Smooth muscle cell (in vitro differentiated cells): ENCODE measurements at regions not wholly inside any gene's neighbourhood (a gene's known extent, or its start where the extent isn't known, plus 50 kb on each side); places are given as distances from the start of the nearest gene placed in this dataset.
A peak's percentile ranks its signal among the peaks of the same experiment; 100 is the strongest.

Source experiments
- DNase-seq: peaks from one replicate; lab custom pipeline; 2025; ENCODE audit not compliant: unreplicated experiment; lab: John Stamatoyannopoulos, UW
- H2AFZ ChIP-seq: fragments of 200-600 bp; sonication (generic); 2 replicates; pipeline ENCODE4 v1.6.0; 2016; ENCODE audit warnings: antibody characterized with exemption, low read depth, mild to moderate bottlenecking
- H3F3A ChIP-seq: fragments of 200-600 bp; sonication (generic); 2 replicates; pipeline ENCODE4 v1.6.0; 2017; ENCODE audit warnings: antibody characterized with exemption, low read depth
- H3K27ac ChIP-seq: fragments of 200-600 bp; sonication (generic); 2 replicates; pipeline ENCODE4 v1.5.1; 2016; ENCODE audit warnings: low read depth, mild to moderate bottlenecking
- H3K27me3 ChIP-seq: fragments of 200-600 bp; sonication (generic); 2 replicates; pipeline ENCODE4 v1.6.1; 2016; ENCODE audit warnings: low read depth, mild to moderate bottlenecking
- H3K36me3 ChIP-seq: fragments of 200-600 bp; sonication (generic); 2 replicates; pipeline ENCODE4 v1.5.1; 2016; ENCODE audit warnings: low read depth
- H3K4me1 ChIP-seq: fragments of 200-600 bp; sonication (generic); 2 replicates; pipeline ENCODE4 v1.5.1; 2016; ENCODE audit warnings: low read depth
- H3K4me2 ChIP-seq: fragments of 200-600 bp; sonication (generic); 2 replicates; pipeline ENCODE4 v1.6.0; 2016; ENCODE audit warnings: mild to moderate bottlenecking
- H3K4me3 ChIP-seq: fragments of 200-600 bp; sonication (generic); 2 replicates; pipeline ENCODE4 v1.5.1; 2016; ENCODE audit warnings: mild to moderate bottlenecking
- H3K79me2 ChIP-seq: fragments of 200-600 bp; sonication (generic); 2 replicates; pipeline ENCODE4 v1.6.0; 2016; ENCODE audit warnings: low read depth, mild to moderate bottlenecking
- H3K9ac ChIP-seq: fragments of 200-600 bp; sonication (generic); 2 replicates; pipeline ENCODE4 v1.6.0; 2016; ENCODE audit warnings: low read depth
- H3K9me3 ChIP-seq: fragments of 200-600 bp; sonication (generic); replicated peaks from 2 replicates; pipeline ENCODE4 v1.5.1; 2016; ENCODE audit warnings: low read depth
- H4K20me1 ChIP-seq: fragments of 200-600 bp; sonication (generic); 2 replicates; pipeline ENCODE4 v1.6.0; 2016; ENCODE audit warnings: low read depth
- CTCF ChIP-seq: fragments of 200-600 bp; sonication (generic); IDR thresholded peaks from 2 replicates; pipeline ENCODE4 v1.5.1; 2017; ENCODE audit warnings: borderline replicate concordance, mild to moderate bottlenecking, antibody characterized with exemption; ENCODE audit not compliant: insufficient read depth, poor library complexity, severe bottlenecking
- WGBS: methylation state at CpG from one replicate; pipeline ENCODE4 v1.1.7; 2016; ENCODE audit warnings: low lambda C conversion rate; 5-methylcytosine and 5-hydroxymethylcytosine counted together

DNA sequence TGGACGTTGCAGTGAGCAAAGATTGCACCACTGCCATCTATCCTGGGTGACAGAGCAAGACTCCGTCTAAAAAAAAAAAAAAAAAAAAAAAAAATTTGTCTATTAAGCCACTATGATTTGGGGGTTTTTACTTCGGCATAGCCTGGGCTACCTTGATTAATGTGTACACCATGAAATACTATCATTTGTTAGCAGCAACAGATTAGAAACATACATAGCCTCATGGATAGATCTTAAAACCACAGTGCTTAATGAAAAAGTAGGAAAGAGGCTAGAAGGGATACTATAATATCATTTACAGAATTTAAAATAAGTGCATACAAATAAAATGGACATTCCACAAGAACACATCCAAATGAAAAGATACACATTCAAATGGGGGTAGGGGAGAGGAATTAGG, 77.3 kb upstream of the IL6 start:
- 86% methylated on average over 3 of the region's 3 CpGs for WGBS
- H3K9me3 ChIP-seq = peaks cover 14% of the 10 kb centered on the region
- H3K4me2 ChIP-seq = no peak overlapping the region
- no peak overlapping the region for H3K4me3 ChIP-seq
- H3F3A ChIP-seq = no peaks in the 10 kb centered on the region
- H3K9ac ChIP-seq = no peak overlapping the region
- no peak overlapping the region for H2AFZ ChIP-seq
- no peaks in the 10 kb centered on the region for H3K79me2 ChIP-seq
- DNase-seq = no peak
- H3K36me3 ChIP-seq = peaks cover 3% of the 10 kb centered on the region
- no peaks in the 10 kb centered on the region for H4K20me1 ChIP-seq
- no peak for TF ChIP-seq CTCF
- H3K4me1 ChIP-seq = no peaks in the 10 kb centered on the region
- no peaks in the 10 kb centered on the region for H3K27me3 ChIP-seq
- H3K27ac ChIP-seq = no peak overlapping the region

DNA sequence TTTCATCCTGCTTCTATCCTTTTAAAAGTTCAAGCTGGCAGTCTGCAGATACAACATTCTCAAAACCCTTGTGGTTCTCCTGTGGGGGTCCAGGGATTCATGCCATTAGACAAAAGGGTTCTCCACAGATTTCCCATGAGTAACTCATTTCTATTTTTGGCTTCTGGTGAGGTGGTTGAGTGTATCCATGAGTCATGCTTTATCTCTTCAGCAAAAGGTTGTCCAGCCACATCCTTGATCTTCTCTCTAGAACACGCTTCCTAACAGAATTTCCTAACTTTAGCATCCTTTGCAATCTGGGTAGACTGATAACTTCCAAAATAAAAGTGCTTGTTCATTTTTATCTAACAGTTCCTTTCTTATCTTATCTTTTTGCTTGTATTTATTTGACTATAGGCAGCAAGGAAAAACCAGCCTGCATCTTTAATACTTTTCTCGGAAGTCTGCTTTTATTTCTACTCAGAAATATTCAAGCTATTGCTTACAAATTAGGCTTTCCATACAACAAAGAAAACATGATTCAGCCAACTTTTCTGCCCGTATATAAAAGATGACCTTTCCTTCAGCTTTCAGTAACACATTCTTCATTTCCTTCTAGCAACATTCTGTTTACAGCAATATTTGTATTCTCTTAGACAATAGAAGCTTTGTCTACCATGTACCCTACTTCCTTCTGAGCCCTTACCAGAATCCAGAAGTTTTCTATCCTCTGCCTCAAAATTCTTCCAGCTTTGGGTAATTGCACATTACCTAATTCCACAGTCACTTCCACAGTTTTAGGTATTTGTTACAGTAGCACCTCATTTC, 79.3 kb upstream of the IL6 start:
- no peak overlapping the region for H2AFZ ChIP-seq
- 46% methylated on average over 3 of the region's 3 CpGs for WGBS
- H3K4me2 ChIP-seq = no peak overlapping the region
- peaks cover 14% of the 10 kb centered on the region for H3K9me3 ChIP-seq
- H3K9ac ChIP-seq = no peak overlapping the region
- H3K4me1 ChIP-seq = no peaks in the 10 kb centered on the region
- TF ChIP-seq CTCF = no peak
- no peaks in the 10 kb centered on the region for H3F3A ChIP-seq
- peak overlapping the region; percentile 74 for H3K27ac ChIP-seq
- no peak overlapping the region for H3K4me3 ChIP-seq
- peaks cover 3% of the 10 kb centered on the region for H3K36me3 ChIP-seq
- H3K79me2 ChIP-seq = no peaks in the 10 kb centered on the region
- no peaks in the 10 kb centered on the region for H3K27me3 ChIP-seq
- no peaks in the 10 kb centered on the region for H4K20me1 ChIP-seq
- no peak for DNase-seq

- Histone ChIP-seq H3K4me1 (no peaks in the 10 kb centered on the region), H3K27me3 (no peaks in the 10 kb centered on the region), H3K36me3 (peaks cover 8% of the 10 kb centered on the region), H3F3A (no peaks in the 10 kb centered on the region), H2AFZ (no peak overlapping the region), H3K27ac (no peak overlapping the region), H3K79me2 (no peaks in the 10 kb centered on the region), H3K4me2 (no peak overlapping the region), H4K20me1 (no peaks in the 10 kb centered on the region), H3K9ac (no peak overlapping the region), H3K9me3 (peaks cover 17% of the 10 kb centered on the region), H3K4me3 (no peak overlapping the region)
- no peak for TF ChIP-seq CTCF
- no peak for DNase-seq
These were observed 81.4 kb upstream of the IL6 start for GRCh38 chr7:22645418-22646181.
